Activated CD8-positive, alpha-beta memory T cell treated with anti-CD3 and anti-CD28 coated beads, Interleukin-2, amount 50 U/mL, for 4 hours (primary cell): ENCODE measurements at regions not wholly inside any gene's neighbourhood (a gene's known extent, or its start where the extent isn't known, plus 50 kb on each side); places are given as distances from the start of the nearest gene placed in this dataset.

Source experiments
- DNase-seq: peaks from one replicate; pipeline ENCODE4 v3.0.0-alpha.2; 2020

DNA sequence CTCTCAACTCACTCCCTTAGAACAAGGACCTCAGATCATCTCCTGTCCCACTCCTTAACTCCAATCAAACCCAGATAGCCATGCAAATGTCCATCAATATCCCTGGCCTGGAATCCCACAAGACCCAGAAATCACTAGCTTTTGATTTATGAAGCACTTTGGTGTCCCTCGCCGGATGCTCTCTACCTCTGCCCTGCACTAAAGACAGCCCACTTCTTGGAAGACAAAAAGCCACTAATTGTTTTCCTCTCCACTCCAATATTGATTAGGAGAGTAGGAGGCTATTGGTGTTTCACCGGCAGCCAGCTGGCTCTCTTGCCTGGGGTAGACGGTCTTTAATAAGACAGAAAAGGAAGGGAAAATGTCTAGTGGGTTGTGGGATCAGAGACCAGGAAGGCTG, 221.2 kb downstream of the BUD13 start:
- no peak for DNase-seq

DNA sequence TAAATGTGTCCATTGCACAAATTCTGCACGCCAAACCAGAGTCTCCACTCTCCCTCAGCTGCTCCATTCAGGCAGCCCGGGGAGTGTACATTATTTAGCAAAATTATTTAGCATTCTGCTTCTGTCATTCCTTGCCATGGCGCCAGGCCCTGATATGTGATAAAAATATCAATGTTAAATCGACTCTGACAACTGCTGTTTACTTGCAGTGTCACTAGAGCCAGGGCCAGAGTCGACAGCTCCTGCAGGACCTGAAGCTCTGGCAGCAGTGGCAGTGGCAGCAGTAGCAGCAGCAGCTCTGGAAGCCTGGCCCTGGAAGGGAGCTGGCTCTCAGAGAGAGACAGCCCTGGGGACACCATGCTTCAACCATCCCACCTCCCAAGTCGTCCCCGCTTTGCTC, 224.5 kb downstream of the BUD13 start:
- DNase-seq: no peak

DNA sequence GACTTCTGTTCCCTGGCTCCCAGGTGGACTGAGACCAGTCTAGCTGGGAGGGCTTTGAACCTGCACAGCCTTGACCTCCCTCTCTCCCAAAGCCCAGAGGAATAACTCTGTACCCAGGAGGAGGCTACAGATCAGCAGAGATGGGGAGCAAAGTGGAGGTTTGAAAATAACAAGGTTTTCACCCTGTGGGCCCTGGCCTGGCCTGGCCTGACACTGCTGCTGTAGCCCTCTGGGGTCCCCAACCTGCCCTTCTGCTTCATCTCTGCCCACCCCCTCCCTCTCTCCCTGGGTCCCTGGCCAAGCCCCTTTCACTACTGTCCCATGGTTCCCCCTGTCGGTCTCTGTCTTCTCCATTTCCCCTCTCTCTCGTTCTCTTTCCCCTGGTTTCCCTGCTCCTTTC, 225.2 kb downstream of the BUD13 start:
- DNase-seq: no peak

DNA sequence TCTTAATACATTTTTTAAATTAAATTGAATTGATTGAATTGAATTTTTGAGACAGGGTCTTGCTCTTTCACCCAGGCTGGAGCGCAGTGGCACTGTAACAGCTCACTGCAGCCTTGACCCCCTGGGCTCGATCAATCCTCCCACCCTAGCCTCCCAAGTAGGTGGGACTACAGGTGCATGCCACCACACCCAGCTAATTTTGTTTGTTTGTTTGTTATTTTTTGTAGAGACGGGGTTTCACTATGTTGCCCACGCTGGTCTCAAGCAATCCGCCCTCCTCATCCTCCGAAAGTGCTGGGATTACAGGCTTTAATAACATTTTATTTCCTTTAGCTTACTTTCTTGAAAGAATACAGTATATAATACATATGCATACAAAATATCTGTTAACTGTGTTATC, 226.9 kb downstream of the BUD13 start:
- no peak for DNase-seq

DNA sequence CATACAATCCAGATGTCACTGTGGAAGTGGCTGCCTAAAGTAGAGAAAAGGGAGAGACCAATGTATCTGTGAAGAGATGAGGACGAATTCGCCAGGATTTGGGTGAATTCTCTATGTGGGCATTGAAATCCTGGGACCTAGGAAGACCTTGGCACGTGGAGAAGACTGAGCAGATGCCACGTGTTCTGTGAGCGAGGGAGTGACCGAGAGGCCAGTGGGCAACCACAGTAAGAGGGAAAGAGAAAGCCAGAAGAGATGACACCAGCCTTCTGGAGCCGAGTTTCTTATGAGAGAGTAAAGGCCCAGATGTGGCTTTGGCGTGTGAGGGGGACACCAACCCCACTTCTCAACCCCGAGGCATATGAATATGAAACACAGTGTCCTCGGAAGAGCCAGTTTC, 228.1 kb downstream of the BUD13 start:
- DNase-seq: no peak

DNA sequence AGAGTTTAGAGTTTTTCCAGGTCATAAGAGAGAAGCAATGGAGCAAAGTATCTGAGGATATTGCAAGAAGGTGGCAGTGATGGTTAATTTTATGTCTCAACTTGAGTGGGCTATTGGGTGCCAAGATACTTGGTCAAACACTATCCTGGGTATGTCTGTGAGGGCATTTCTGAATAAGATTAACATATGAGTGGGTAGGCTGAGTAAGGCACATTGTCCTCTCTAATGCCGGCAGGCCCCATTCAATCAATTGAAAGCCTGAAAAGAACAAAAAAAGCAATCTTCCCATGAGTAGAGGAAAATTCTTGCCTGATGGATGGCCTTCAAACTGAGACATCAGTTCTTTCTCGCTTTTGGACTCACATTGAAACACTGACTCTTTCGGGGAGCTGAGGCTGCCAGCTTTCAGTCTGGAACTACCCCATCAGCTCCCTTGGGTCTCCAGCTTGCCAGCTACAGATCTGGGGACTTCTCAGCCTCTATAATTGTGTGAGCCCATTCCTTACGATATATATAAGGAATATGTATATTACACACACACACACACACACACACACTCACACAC, 228.8 kb downstream of the BUD13 start:
- DNase-seq: no peak

DNA sequence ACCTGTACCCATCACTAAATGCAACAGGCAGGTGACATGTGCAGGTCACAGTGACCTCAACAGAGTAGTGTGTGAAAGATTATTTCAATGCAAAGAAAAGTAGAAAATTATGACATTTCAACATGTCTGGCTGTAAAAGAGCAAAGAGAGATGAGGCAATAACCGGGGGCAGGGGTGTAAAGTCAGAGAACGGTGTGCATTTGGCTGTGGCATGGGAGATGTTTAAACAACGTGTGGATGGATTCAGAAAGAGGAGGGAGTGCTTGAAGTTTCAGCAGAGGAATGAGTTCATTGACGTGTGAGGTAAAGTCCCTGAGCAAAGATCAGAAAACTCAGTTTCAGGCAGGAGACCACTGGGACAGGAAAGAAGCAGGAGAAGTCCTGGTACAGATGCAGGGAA, 229.7 kb downstream of the BUD13 start:
- DNase-seq: no peak

DNA sequence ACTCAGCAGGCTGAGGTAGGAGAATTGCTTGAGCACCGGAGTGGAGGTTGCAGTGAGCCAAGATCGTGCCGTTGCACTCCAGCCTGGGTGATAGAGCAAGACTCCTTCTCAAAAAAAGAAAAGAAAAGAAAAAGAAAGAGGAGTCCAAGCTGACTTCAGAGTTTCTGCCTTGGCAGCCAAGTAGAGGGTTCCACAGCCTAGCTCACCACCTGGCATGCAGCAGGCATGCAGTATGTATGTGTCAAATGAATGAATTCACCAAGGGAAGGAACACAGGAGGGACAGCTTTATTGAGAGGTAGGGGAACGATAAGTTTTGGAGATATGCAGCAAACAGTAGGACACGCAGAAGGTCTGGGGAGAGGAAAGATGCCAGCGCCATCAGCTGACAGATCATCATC, 230.4 kb downstream of the BUD13 start:
- no peak for DNase-seq

DNA sequence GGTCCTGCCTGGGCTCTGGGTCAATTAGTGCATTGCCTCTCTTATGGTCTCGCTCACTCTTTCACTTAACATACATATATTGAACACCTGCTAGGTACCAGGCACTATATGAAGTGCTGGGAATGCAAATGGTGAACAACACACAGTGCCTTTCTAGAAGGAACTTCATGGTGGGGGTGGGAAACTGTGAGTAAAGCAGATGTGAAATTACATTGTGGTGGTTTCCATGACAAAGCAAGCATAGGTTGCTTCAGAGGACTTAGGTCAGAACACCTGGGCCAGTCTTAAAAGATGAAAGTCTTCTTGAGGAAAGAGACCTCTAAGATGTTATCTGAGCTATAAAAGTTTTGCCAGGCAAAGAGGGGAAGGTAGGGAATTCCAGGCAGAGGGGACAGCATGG, 231.3 kb downstream of the BUD13 start:
- DNase-seq: no peak

DNA sequence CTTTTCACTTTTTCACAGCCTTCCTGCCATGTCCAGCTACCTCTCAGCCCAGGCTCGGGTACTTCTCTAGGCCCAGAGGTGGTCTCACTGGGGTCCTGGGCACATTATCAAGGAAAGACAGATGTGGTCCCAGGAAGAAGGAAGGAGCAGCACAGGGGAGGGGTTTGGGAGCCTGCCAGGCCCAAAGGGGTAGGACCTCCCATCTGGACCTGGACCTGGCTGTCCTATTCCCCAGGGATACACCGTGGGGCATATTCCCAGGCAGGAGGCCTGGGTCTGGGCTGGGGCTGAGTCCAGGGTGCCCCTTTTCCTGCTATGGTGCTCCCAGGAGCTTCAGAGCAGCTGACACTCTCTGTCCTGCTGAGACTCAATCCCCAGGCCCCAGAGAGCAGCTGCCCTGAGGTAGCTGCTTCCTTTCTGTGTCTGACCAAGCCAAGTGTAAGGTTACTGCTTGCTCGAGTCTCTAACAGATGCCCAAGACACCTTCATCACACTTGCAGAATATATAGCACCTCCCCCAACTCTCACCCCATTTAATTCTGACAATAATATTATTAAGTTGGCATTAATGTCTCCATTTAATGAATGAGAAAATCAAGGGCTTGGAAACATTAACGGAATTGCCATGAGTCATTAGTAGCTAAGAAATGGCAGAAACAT, 232.0 kb downstream of the BUD13 start:
- no peak for DNase-seq

DNA sequence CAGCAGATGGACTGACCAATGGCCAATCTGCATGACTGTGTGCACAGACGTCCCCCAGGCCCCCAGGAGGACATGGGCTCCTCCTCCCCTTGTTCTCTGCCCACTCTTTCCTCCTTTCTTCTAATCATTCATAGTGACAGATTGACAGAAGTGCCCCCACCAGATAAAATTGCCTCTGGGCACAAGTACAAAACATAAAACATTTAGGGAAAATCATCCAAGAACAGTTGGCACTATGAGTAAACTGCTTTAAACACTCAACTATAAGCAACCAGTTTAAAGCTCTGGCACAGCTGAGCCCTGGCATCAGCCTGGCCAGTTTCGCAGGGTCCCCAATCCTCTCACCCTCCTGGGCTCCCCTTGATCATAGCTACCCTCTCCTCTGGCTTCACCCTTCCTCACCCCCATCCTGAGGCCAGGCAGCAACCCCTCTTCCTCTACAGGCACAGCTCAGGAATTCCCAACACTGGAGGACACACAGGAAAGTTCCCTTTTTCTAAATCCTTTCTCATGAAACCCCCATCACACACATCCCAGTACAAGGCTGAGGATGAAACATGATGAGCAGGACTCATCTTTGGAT, 232.9 kb downstream of the BUD13 start:
- DNase-seq: no peak

DNA sequence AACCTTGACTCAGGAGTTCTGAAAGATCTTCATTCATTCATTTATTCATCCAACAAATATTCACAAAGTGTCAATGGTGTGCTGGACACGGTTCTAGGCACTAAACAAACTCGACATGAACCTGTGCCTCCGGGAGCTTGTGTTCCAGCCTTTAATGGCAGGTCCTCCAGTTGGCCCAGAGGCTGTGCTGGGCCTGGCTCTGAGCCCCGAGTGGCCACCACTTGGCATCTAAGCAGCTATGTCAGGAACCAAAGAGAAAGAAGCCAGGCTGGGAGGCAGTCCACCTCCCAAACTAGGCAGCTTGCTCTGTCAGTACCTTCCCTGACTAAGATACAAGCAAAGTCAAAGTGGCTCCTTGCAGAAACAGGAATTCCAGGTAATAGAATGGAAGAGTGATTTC, 233.6 kb downstream of the BUD13 start:
- DNase-seq: no peak

DNA sequence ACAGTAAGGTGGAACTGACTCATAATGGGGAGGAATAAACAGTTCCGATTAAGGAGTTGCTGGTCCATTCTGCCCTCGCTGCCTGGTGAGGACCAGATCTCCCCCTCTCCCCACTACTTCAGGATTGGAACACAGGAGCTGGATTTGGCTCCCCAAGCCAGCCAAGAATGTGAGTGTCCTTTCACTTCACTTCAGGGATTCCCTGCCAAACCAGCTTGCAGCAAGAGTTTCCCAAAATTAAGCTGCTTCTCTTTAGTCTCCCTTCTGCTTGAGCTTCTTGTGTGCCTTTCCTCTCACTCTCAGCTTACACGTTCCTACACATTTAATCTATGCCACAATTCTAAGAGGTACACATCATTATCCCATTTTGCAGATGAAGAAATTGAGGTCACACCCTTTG, 234.1 kb downstream of the BUD13 start:
- no peak for DNase-seq

DNA sequence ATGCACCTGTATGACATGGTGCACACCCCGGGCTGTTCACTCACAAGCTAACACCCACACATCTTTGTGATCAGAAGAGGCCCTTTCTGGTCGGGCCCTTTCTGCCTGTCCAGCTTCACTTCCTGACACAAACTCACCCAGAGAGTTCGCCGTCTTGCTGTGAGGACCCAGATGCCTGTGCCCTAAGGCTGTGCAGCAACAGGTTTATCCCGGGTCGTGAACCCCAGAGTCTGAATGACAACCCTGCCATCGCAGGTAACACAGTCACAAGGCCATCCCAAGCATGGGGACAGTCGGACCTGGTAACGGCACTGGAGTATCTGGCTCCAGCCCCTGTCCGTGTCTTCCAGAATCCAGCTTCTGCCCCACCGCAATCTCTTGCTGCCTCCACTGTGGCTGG, 235.1 kb downstream of the BUD13 start:
- DNase-seq: no peak

DNA sequence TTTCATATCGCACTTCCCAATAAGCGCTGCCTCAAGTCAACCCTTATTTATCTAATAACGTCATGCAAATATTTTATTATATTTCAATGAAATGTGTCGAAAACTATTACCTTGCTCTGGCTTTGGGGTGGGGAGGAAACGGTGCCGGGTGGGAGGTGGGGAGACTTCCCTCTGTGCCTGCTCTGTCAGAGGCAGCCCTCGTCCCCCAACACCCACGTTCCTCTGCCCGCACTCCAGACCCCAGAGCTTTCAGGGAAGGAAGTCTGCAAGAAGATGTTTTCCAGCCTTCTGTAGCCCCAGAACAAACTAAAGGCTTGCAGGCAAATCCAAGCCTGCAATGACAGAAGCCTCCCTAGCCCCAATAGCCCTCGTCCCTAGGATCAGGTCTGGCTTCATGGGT, 235.7 kb downstream of the BUD13 start:
- DNase-seq: no peak

DNA sequence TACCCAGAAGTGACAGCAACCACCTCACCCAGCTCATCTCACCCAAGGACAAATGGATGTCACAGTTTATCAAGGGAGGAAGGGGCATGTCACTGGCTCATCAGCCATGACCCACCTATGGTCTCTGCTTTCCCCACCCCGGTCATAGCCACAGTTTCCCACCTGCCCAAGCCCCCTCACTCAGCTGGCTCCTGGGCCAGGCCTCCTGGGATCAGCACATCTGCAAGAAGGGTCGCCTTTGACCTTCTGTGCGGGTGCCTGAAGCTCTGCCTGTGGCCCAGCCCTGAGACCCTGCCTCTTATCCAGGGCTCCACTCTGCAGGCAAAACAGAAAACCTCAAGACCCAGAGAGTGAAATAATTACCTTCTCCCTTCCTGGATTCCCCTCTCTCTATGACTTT, 236.4 kb downstream of the BUD13 start:
- no peak for DNase-seq

DNA sequence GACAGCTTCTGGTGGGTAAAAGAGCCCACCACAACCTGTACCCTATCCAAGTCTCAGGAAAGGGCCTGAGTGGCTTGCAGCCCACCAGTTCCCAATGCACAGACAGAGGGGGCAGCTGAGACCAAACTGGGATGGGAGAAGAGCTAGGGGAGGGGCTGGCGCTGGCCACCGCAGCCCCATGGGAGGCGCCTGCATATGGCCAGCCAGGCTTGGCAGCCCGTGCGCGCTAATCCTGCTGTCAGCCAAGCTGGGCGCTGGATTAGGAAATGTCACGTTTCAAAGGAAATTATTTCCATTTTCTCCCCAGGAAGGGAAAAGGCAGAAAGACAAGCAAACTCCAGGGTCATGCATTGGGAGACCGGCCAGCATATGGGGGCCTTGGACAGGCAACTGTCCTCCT, 236.8 kb downstream of the BUD13 start:
- DNase-seq: no peak

DNA sequence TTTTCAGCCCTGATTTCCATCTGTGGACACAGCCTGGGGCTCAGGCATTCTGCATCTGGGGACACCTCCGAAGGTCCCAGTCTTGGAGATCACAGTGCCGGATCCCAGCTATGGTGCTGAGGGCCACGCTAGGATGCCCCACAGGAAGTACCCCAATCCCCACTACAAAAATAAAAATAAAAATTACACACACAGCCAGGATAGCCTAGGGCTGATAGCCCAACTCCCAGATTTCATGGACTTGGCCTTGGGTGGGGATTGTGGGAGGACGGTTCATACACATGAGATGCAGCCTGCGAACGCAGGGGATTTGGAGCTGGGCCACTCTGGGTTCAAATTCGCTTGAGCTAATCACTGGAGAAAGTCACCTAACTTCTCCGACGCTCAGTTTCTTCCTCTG, 237.7 kb downstream of the BUD13 start:
- no peak for DNase-seq

DNA sequence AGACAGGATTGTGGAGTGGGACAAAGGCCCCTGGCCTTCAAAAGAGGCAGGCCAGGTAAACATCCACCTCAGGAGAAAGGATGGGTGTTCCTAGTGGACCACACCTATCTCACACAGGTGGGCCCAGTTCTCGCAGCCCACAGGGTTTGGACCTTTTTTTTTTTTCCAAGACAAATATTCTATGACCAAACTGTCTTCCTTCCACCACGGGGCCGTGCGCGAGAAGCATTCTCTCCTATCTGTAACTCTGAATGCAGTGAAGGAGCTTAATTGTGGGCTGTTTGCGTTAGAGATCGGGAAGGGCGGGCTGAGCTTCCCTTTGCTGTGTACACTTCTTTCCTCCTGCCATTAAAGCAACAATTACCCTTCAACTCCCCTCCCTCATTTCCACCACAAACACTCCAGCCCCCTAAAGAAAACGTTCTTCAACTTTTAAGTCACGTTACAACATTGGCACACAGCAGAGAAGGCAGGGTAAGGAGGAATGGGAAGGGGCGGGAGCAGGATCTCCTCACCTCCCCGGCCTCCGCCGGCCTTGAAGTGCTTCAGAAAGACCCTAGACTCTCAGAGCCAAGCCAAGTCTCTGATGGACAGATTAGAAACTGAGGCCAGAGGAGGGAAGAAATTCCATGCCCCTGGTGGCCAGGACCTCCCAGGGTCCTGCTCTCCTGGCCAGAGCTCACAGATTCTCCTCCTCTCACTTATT, 238.4 kb downstream of the BUD13 start:
- DNase-seq: no peak

DNA sequence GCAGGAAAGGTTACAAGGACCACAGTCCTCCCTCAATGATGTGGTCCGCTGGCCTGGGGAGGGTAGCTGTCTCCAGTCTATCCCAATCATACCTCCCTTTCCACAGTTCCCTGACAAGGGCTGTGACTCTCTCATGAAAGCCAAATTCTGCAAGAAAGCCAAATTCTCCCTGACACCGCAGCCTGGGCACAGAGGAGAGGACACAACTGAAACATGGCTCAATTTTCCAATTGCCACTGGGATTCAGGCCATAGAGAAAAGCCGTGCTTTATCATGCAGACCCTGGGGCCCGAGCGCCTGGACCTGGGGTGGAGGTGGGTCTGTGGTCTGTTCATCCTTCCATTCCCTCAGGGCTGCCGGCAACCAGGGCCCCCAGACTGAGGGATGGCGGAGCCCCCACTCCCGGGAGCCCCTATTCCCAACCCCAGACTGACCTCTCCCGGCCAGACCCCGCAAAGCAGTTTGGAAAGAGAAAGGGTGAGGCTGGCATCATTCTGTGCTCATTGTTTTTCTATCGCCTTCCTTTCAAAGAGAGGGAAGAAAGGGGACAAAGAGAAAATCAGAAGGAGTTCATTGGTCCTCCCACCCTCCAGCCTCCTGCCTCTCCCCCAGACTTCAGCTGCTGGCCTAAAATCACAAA, 239.5 kb downstream of the BUD13 start:
- DNase-seq: no peak

DNA sequence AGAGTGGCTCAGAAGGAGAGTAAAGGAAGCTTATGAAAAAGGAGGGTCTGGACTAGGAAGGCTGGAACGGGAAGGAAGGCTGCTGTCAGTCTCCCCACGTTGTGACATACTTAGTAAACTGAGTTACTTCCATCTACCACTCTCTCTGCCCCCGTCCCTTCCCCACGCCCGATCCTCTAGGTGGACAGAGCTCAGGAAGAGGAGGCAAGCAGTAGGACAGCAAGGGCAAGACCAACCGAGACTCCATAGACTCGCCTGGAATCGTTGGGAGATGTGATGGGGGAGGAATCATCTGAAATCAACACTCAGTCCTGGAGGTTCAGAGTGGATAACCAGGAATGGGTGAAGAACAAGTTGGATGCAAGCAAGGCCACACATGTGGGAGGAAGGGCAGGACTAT, 240.7 kb downstream of the BUD13 start:
- no peak for DNase-seq

DNA sequence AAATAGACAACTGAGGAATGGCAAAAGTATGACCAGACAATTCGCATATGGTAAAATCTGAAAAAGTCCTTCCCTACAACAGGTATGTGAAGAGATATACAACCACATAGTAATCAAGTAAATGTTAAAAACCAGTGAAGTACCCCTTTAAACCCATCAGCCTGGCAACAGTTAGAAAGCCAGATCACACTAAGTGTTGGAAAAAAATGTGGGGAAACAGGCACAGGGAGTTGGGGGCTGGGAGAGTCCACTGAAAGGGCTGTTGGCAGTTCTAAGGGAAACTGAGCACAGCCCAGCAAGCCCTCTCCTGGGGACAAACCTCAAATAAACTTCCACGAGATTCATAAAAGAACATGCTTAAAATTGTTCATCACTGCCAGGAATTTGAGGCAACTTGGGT, 242.1 kb downstream of the BUD13 start:
- no peak for DNase-seq

DNA sequence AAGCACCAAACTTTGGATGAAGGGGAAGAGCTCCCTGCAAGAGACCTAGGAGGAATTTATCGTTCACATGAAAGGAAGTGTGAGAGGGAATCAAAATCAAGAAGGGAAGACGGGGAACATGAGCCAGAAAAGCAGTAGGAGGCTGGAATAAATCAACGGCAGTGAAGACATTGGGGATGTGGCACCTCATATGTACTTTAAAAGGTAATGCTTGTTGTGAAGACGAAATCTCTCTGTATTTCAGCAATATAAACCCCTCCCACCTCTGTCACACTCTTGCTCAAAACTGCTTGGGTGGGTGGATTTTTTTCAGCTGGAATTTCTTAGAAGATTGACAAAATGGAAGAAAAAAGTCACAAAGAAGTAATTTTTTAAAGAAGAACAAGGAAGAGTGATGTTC, 243.5 kb downstream of the BUD13 start:
- DNase-seq: no peak
